ENCODE measurements at regions not wholly inside any gene's neighbourhood (a gene's known extent, or its start where the extent isn't known, plus 50 kb on each side); places are given as distances from the start of the nearest gene placed in this dataset.
"Not testable (repeated sequence)": the region's sequence is repeated elsewhere in the genome, so short reads cannot be mapped to it uniquely, and the experiment has no call there.

- no peak for TF ChIP-seq CTCF (IDR thresholded peaks at IDR 0.05; ENCODE audit: borderline replicate concordance, insufficient read depth, low read depth, low read length)
Observed at GRCh38 chr7:54947266-54947665, 71.6 kb upstream of the EGFR start.

DNA sequence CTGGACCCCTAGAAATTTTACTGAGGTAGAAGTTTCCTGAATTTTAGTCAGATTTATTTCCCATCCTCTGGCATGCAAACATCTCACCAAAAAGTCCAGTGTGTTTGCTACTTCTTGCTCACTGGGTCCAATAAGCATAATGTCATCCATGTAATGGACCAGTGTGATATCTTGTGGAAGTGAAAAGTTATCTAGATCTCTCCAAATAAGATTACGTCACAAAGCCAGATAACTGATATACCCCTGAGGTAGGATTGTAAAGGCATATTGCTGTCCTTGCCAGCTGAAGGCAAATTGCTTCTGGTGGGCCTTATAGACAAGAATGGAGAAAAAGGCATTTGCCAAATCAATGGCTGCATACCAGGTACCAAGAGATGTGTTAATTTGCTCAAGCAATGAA, 69.3 kb upstream of the EGFR start:
- H3K4me3 ChIP-seq (ENCODE audit: low read depth, low read length), result not testable (repeated sequence)

More at GRCh38 chr7:54947266-54947665, 71.6 kb upstream of the EGFR start:
- H3K4me3 ChIP-seq (ENCODE audit: low read depth, low read length), result no peak overlapping the region

GRCh38 chr7:54955296-54955695, 63.5 kb upstream of the EGFR start:
- H3K4me3 ChIP-seq (ENCODE audit: low read depth, low read length), result no peak overlapping the region
- TF ChIP-seq CTCF (IDR thresholded peaks at IDR 0.05; ENCODE audit: borderline replicate concordance, insufficient read depth, low read depth, low read length), result no peak

DNA sequence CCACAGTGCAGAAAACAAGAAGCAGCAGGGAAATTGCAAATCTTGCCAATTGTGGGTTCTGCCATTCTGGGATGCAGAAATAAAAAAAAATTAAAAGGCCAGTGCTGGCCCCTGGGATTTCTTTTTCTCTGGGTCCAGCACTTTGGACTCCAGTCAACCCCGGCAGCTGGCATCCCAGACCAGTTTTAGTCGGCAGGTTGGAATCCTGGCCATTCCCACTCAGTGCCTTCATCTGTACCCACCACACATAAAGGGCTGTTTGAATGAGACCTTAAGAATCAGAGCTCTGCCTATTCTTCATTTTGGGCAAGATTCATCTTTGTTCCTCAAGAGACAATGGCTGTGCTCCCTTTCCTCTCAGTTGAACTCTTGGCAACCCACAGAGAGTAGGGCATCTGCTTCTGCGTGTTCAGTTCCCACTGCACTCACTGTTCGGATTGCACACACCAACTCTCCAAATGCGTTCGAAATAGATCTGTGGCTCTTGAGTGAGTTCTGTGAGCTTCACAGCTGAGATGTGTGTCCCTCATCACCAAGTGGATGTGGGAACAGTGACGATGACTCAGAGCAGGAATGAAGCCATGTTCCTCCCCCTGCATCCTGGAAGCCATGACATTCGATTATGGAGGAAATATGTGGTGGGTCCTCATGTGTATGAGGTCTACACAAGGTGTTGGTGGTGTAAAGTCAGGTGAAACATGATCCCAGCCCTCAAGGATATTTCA, 63.0 kb upstream of the EGFR start:
- no peak overlapping the region for H3K4me3 ChIP-seq (ENCODE audit: low read depth, low read length)
- TF ChIP-seq CTCF (IDR thresholded peaks at IDR 0.05; ENCODE audit: borderline replicate concordance, insufficient read depth, low read depth, low read length), result no peak

GRCh38 chr7:54956865-54957264, 62.0 kb upstream of the EGFR start:
- no peak overlapping the region for H3K4me3 ChIP-seq (ENCODE audit: low read depth, low read length)
- TF ChIP-seq CTCF (IDR thresholded peaks at IDR 0.05; ENCODE audit: borderline replicate concordance, insufficient read depth, low read depth, low read length), result no peak

- no peak overlapping the region for H3K4me3 ChIP-seq (ENCODE audit: low read depth, low read length)
- no peak for TF ChIP-seq CTCF (IDR thresholded peaks at IDR 0.05; ENCODE audit: borderline replicate concordance, insufficient read depth, low read depth, low read length)
Observed at GRCh38 chr7:54960517-54960916, 58.3 kb upstream of the EGFR start.

GRCh38 chr7:54961391-54961790, 57.4 kb upstream of the EGFR start:
- TF ChIP-seq CTCF (IDR thresholded peaks at IDR 0.05; ENCODE audit: borderline replicate concordance, insufficient read depth, low read depth, low read length), result no peak
- H3K4me3 ChIP-seq (ENCODE audit: low read depth, low read length), result no peak overlapping the region

Data from GM12875 (cell line).